ENCODE measurements at regions not wholly inside any gene's neighbourhood (a gene's known extent, or its start where the extent isn't known, plus 50 kb on each side); places are given as distances from the start of the nearest gene placed in this dataset.

DNA sequence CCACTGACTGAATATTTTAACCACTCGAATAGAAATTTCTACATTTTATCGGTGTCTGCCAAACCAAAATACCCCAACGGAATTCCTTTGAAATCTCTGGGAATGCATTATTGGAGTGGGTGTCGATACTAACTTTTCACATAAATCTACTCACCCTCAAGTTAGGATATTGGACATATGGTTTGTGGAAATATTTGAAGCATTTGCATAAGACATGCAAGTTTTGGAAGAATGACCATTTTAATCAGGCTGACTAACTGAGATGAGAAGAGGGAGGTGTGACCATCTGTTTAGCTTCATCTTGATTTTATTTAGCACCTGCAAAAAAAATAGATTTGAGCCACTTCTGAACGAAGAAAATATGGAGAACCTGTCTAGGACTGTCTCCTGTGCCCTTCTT lies 61.2 kb downstream of the KLF6 start:
- no peak for DNase-seq (ENCODE audit: low read depth)

DNA sequence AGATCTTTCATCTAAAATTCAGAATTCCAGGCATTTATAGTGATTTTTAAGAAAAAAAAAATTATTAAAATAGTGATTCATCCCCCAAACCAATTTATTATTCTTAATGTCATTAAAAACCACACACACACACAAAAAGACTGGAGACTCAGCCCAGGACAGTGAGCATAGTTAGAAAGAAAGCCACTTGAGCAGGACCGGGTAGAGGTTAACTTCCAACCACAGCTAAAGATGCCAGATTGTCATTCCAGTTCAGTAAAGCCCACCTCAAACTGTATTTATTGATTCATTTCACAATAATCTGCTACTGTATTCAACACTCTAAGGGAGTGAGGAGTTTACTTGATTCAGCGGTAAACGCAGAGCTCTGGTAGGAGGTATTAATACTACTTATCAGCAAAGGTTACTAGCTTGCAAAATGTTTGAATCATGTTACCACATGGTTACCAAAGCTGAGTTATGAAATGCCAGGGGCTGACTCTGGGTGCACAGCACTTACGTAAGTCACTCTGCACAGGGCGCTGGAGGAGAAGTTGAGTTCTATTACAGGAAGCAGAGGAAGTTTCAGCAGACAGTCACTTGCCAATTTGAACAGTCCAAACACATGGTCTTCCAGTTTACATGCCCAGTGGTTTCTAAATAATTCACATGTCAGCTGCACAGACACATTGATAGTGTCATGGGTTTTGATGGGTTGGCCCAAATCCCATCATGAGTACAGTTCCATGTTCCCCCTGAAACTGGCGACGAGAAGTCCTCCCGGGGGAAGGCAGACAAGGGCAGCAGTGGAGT lies 64.6 kb downstream of the KLF6 start:
- peak; percentile 13 for DNase-seq (ENCODE audit: low read depth)

DNA sequence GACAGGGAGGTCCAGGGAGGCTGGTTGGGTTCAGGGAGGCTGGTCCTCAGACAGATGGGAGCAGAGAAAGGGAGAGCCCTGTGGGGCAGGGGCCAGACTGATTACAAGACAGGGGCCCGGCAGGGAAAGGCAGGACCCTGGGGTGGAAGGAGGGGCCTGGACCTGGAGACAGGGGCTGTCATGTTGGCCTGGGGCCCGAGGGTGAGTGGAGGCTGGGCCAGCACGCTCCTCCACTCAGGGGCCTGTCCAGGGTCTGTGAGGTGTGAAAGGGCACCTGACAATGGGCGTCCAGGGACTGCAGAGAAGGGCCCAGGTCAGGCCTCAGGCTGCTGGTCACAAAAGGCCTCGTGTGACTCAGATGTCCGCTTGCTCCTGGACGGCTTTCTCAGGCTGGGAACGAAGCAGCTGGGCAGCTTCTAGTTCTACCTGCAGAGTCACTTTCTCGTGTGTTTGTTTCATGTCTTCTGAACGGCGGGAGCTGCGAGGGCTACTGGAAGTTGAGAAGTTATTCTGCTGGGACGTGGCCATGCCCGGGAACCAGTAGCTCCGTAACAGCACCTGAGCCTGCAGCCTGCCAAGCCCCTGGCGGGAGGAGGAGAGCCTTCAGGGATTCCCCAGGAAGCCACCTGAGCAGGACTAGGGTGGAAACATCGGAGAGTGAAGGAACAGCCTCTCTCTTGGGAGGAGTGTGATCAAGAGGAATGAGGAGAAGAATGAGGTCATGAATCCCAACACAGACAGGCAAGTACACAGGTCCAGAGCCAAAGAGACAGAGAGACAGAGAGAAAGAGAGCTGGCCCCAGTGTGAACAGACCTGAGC lies 65.8 kb downstream of the KLF6 start:
- no peak for DNase-seq (ENCODE audit: low read depth)

DNA sequence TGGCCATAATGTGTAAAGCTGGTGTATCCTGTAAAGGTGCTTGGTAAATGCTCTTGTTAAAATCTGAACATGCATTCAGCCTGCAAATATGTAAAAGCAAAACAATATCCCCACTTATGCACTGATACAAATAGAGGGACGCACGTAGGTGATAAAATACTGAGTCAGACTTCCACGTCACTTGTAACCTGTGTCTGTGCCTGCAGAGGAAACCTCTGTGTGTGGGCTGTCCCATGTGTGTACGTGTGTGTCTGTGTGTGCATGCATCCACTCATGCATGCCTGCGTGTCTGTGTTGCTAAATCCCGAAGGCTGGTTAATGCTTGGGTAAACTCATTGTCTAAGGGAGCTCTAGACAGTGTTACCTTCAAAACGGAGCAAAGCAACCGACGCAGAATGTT lies 68.9 kb downstream of the KLF6 start:
- DNase-seq (ENCODE audit: low read depth) = no peak

DNA sequence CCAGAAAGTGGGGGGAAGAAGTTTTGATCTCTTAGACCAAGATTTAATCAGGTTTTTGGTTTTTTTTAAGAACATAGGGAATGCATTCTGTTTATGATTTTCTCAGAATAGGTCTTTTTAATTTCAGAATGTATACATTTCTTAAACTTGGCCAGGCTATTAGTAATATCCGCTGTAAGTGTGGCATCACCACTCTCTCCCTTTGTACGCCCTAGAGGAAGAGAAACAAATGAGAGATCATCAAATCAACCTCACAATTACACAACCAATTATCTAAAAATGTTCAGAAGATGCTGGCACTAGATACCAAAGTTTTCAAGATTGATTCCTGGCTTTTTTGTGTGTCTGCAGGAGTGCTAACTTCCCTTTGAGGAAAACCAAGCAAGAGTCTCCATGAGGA lies 70.0 kb downstream of the KLF6 start:
- no peak for DNase-seq (ENCODE audit: low read depth)

DNA sequence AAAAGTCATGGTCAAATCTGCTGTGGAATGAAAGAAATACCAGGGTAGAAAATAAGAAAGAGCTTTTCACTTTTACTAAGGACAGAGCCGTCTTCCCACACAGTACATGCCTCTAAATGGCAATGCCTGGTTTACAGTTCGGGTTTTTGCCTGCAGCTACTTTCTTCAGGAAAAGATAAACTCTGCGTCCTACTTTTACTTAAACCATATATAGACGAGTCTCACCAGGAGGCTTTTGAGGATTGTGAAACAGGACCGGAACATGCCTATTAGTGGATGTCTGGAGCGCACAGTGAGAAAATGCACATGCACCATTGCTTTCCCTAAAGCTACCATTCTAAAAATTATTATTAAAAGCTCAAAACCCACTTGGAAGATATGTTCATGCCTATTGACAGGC lies 70.5 kb downstream of the KLF6 start:
- no peak for DNase-seq (ENCODE audit: low read depth)

DNA sequence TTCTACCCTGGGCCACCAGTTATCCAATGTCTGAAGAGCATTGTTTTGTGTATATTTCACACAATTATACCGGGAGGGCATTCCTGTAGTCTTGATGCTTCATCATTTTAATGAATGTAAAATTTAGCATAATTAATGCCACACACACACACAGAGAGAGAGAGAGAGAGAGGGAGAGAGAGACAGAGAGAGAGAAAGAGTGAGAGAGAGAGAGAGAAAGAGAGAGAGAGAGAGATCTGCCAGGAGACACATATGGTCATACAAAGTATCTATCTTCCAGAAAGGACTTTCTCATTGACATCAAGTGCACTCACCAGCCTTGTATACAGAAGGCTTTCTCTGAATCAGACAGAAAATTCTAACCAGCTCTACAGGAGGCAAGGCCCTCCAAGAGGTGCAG lies 72.3 kb downstream of the KLF6 start:
- DNase-seq (ENCODE audit: low read depth) = no peak

DNA sequence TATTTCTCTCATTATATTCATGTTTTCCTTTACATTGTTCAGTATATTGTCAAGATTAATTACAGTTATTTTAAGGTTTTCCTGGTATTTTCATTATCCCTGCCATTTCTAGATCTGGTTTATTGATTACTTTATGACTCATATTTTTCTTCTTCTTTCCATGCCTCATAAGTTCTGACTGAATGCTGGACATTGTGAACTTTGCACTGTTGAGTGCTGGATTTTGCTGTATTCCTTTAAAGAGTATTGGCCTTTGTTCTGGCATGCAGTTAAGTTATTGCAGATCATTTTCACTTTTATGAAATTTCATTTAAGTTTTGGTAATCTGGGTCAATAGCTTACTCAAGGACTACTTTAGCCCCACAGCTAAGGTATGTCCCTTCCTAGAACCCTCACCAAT lies 73.1 kb downstream of the KLF6 start:
- DNase-seq (ENCODE audit: low read depth) = no peak

DNA sequence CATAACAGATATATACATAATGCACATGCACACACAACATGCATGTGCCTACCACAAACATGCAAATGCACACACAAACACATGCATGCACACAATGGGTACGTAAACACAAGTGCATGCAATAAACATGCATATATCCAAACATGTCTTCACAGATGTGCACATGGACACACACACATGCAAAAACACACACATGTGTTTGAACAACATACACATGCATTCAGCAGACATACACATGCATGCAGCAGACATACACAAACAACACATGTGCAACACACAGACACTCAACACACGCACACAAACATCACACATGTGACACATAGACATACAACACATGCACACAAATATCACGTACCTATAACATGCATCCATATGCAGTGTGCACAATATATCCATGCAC lies 74.2 kb downstream of the KLF6 start:
- no peak for DNase-seq (ENCODE audit: low read depth)

DNA sequence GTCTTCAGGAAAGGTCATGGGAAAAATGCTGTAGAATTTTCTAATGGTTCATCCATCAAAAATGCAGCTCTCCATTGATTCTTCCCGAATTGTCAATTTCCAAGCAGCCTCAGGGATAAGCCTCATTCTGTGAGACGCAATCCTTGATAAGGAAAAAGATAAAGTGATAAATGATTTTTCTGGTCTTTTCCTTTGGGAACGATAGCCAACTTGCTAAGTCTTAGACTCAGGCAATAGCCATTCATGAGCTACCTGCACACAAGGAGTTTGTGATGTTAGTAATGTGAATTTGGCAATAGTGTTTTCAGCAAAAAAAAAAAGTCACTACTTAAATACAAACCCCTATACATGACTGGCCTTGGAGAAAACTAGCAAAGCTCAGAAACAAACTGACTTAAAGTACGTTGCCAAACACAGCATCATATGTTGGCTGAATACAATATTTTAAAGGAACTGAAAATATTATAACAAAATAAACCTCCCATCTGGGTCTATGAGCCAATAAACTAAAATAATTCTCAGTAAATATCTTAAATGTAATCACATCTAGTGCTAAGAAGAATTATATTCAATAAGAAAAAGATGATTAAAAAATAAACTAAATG lies 75.5 kb downstream of the KLF6 start:
- peak; percentile 41 for DNase-seq (ENCODE audit: low read depth)

DNA sequence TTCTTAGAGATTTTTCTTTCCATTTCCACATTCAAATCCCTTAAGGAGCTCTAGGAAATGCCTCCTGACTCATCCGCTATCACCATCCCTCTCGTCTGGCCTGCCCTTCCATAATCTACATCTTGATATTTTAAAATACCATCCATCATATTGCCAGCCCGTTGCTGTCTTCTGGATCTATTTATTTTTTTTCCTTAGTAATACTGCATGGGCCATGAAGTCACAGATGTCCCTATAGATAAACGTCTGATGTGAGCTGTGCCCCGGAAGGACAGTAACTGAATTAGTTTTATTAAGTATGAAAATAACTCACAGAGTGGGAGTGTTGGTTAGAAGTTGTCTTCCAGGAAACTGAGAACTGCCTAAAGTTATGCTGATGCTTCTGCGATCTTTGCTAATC lies 76.2 kb downstream of the KLF6 start:
- DNase-seq (ENCODE audit: low read depth) = no peak

DNA sequence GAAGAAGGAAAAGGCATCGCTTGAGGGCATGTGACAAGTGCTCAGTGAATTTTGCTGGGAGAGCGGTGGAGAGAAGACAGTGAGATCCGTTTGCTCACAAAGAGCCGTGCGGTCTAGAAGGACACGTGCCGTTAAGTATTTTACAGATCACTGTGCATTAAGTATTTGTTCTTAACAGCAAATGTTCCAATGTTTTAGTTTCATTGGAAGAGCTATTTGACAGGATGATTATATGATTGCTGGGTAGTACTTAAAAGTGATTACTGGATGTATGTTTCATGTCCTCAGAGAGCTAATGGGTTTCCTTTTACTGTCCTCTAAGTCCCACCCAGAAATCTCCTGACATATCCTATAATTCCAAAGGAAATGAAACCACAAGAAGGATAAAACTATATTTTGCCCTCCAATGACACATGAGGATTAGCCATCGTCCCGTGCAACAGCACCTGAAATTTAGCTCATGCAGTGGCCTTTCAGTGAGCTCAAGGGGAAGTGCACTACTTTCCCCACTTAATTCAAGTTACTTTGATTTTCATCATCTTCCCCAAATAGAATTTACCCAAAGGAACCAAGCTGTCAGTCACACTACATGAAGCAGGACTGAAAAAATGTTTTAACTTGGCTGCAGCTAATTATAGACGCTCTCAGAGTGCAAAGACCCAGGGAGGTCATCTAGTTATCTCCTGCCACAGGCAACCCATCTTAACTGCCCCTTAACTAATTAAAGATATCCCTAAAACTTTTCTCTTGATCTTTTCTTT lies 80.3 kb downstream of the KLF6 start:
- no peak for DNase-seq (ENCODE audit: low read depth)

DNA sequence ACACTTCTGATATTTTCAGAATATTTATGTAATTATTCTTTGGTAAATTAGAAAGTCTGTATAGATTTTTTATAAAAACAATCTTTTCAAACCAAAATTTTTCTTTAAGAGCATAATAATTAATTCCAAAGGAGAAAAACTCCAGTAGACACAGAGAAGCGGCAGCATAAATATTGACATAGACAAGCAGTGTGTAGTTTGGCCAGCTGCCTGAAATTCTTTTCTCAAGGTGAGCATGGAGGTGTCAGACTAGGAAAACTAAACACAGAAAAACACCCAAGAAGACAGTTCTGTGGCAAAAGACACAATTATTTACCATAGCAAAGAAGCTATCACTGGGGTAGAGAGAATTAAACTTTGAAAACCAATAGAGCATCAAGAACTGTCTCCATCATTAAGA lies 82.4 kb downstream of the KLF6 start:
- no peak for DNase-seq (ENCODE audit: low read depth)

DNA sequence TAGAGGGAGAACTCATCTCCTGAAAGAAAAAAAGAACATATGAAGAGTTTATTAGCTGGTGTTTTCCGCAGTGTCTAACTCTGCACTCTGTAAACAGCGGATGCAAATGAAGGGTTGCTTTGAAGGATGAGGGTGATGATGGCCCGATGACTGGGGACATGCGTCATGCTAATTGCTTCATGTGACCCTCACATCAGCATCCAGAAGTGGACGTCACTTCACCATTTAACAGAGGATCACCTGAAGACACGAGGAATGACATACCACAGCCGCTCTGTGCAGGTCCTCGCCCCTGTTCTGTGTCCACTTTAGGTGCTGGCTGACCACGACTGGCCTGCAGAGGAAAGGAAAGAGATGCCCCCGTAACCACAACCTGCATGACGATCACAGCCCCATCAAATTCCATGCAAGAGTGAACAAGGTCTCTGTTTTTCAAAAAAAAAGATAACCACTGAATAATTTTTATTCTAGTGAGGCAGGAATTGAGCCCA lies 82.9 kb downstream of the KLF6 start:
- DNase-seq (ENCODE audit: low read depth) = no peak

DNA sequence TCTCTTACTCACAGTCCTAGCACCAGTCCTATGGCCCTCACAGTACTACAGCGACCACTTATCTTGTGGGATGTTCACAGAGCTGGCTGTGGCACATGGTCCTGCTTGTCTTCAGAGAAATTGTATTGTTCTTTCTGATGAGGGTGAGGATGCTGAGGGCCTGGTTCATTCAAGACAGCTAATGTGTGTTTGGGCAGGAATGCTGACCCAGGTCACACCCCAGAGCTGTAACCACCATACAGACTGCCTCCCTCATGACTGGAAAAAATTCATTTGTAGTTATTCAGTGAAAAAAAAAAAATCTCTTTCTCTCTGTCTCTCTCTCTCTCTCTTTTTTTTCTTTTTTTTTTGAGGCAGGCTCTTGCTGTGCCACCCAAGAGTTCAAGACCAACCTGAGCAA lies 83.5 kb downstream of the KLF6 start:
- no peak for DNase-seq (ENCODE audit: low read depth)

DNA sequence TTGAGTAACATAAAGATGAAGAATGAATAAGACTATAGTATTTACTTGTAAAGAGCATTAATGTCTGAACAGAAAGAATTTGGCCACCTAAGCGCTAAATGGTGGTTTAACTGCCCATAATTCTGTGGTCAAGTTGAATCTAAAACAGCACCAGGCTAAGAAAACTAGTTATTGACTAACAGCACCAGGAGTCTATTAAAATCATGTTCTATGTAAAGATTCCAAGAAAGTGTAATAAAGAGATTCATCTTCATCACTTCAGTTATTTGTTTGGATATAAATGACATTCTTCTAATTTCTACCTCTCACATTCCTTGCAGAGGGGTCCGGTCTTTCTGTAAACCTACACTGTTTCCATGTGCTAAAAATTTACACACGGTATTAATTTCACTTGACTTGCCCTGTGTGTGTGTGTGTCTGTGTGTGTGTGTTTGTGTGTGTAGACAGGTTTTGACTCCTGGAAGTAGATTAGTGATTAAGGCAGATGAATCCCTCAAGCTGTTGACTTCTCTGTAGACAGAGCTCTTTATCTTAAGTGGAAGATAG lies 84.4 kb downstream of the KLF6 start:
- no peak for DNase-seq (ENCODE audit: low read depth)

DNA sequence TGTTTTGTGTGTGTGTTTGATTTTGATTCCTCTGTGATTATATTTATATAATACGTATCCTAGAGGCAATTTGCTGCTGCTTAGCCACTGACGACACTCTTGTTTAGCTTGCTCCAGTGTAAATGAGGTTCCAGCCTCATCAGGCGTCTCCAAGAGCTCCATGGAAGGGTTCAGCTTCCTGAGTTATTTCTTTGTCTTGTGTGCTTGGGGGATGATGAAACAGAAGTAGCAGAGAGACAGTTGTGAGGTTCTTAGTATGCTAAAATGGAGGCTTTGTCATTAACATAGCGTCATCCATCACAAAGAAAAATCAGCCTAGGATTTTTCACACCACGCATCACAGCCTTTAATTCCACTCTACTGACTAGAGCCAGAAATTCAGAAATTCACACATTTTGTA lies 85.1 kb downstream of the KLF6 start:
- no peak for DNase-seq (ENCODE audit: low read depth)

DNA sequence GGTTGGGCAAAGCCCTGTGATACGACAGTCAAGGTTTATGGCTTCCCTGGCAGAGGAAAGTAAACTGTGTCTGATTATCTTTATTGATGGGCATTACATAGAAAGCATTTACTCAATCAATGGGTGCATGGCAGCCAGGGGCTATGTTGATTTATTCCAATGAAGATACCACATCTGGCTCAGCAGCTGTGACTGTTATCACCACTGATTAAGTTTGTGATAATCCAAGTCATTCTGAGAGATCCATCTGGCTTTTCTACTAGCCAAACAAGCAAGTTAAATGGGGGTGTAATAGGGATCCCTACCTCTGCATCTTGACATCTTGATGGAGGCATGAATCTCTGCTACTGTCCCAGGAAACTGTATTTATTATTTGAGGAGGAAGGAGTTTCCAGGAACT lies 86.7 kb downstream of the KLF6 start:
- no peak for DNase-seq (ENCODE audit: low read depth)

DNA sequence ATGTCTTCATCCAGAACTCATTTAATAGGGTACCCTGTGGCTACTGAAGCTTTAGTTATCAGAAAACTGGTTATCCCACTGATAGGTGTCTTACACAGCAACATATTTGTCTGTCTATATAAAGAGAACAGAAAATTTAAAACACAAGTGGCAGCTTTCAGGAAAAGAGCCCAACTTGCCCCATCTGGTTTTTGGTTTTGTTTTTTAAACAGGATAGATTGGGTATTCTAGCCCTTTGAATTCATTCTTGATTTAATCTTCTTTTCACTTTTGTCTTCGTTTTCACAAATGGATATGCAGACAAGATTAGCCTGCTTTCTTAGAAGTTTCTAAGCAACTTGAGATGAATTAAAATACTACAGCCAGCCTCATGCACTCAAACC lies 91.3 kb downstream of the KLF6 start:
- no peak for DNase-seq (ENCODE audit: low read depth)

DNA sequence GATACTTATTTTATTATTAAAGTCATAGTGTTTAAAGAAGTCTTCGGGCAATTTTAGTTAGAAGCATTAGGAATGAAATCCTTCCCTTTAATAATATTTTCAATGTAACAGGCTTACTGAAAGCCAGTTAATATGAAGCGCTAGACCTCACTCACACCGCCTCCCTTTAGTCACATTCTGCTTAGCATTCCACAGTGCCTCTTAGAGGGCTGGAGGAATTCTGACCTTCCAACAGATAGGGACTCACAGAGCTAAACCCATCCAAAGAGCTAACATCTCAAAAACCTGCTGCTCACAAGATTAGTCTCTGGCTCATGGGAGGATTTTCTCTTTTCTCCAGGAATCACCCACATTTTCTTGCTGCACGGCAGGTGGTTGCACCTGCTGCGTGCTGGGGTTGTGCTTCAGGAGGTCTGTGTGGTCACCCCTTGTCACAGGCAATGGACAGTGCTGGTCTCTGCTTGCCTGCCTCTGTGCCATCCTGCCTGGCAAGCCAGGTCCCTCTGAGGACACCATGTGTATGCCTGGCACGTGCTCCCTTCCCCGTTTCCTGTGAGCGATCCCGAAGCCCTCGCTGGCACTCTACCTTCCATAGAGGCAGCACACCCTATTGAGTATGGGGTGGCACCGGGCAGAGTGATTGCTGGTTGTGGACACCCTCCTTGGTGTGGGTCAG lies 91.8 kb downstream of the KLF6 start:
- no peak for DNase-seq (ENCODE audit: low read depth)

DNA sequence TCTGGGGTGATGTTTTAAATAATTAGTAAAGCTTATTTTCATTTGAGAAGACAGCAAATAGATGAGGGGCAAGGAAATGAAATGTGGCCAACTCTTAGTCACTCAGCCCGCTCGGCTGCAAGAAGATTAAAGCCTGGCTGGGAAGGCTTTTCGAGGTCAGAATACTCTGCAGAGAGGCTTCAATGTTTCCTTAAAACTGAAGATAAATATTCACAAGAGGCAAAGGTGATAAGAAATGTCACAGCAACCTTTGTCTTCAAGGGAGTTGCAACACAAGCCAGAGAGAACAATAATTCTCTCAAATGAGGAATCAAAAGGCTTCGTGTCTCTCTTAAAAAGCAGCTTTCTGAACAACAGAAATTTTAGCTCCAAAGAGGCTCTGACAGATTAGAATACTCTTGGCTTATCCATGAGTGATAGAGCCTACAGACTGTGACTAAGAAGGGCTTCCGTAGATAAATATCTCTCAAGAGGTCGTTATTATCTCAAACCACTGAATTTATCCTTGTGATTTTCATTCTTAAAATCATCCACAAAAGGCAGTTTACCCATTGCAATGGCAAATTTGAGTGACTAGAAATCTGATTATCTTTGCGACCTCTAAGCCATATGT lies 92.5 kb downstream of the KLF6 start:
- DNase-seq (ENCODE audit: low read depth) = no peak

Measured in forelimb muscle (tissue), 1 donor.